Stimulated activated CD4-positive, alpha-beta T cell treated with anti-CD3 and anti-CD28 coated beads, Interleukin-12 subunit alpha, Interleukin-12 subunit beta, amount 100 ng/mL, for 48 hours (primary cell): ENCODE measurements at regions not wholly inside any gene's neighbourhood (a gene's known extent, or its start where the extent isn't known, plus 50 kb on each side); places are given as distances from the start of the nearest gene placed in this dataset.

Experiments
- DNase-seq, 3 donors: peaks; one replicate each; pipeline ENCODE4 v3.0.0-alpha.2; 2020; ENCODE audit warnings: low read depth in 2 of 3, low spot score in 1 of 3

DNA sequence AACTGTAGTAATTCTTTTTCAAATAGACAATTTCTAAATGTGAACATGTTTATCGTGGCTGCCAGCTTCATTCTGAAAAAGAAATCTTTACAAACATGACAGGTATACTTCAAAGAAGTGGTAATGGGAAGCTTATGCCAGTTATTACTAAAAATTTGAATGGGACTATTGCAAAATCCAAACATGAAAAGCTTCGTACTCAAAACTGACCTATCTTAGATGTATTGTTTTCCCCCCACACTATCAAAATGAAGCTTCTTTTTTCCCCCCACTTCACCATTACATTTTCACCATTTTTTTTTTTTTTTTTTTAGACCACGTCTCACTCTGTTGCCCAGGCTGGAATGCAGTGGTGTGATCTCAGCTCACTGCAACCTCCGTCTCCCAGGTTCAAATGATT is 50.4 kb upstream of the SERTAD2 start:
- DNase-seq = no peak

- no peak for DNase-seq
Observed at GRCh38 chr2:64704996-64705395, 51.3 kb upstream of the SERTAD2 start.

DNA sequence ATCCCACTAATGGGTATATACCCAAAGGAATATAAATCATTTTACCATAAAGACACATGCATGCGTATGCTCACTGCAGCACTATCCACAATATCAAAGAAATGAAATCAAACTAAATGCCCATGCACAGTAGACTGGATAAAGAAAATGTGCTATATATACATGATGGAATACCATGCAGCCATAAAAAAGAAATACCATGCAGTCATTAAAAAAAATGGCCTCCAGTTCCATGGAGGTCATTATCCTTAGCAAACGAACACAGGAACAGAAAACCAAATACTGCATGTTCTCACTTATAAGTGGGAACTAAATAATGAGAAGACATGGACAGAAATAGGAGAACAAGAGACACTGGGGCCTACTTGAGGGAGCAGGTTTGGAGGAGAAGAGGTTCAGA is 53.6 kb upstream of the SERTAD2 start:
- DNase-seq = no peak

DNA sequence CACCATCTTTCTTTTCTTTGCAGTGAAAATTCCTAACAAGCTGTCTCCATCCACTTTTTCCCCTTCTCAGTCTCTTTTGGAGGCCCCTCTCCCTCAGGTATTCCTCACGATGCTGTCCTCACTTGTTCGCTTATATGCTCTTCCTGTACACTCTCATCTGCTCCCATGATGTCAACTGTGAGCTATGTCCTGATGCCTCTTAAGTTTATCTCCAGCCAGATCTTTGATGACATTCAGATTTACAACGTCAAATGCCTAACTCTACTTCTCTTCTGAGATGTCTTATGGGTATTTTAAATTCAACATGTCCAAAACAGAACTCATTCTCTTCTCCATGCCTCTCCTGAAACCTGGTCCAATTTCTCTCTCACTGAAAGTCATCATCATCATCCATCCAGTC is 55.1 kb upstream of the SERTAD2 start:
- DNase-seq = no peak

DNA sequence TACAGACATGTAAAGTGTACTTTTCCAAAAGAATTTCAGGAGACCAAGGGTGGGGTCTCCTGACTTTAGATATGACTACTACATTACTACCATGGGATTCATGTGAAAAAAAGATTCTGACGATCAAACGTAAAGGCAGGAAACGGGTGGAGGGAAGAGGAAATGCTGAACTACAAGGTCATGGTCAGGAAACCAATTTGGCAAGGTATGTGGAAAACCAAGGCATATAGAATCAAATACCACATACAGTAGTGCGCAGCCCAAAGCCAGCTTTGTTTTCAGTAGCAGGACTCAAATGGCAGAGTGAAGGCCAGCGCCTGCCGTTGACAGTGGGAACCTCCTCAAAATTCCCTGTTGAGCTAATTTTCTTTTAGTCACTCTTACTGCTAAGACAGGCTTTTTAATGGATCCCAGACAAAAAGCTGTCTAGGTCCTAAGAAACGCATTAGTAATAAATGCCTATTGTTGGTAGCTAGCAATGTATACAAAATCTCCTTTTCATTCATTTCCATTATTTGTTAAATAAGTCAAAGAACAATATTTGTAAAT is 57.6 kb upstream of the SERTAD2 start:
- DNase-seq = no peak

GRCh38 chr2:64713686-64714085 is 60.0 kb upstream of the SERTAD2 start:
- no peak for DNase-seq

DNA sequence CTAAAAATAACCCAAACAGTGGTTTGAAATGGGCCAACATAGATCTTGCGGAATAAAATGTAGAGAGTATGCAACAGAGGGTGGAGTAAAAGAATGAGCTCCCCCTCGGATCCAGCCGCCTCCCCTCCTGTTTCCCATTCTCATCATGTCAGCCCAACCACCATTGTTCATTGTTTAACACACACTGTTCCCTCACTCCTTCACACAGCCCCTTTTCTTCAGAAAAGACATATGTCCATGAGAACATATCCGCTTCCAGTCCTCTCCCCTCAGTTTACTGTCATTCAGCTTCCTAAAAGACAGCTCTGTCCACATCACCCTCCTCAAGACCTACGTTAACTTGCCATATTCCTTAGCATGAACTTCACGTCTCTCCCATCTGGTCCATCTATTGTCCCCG is 62.9 kb upstream of the SERTAD2 start:
- DNase-seq = no peak

- DNase-seq = no peak
Observed at GRCh38 chr2:64718250-64718885, 64.7 kb upstream of the SERTAD2 start.

GRCh38 chr2:64720535-64721319 is 67.0 kb upstream of the SERTAD2 start:
- no peak for DNase-seq

GRCh38 chr2:64721320-64721623 is 67.6 kb upstream of the SERTAD2 start:
- DNase-seq = no peak

GRCh38 chr2:64722291-64723044 is 68.8 kb upstream of the SERTAD2 start:
- no peak for DNase-seq

DNA sequence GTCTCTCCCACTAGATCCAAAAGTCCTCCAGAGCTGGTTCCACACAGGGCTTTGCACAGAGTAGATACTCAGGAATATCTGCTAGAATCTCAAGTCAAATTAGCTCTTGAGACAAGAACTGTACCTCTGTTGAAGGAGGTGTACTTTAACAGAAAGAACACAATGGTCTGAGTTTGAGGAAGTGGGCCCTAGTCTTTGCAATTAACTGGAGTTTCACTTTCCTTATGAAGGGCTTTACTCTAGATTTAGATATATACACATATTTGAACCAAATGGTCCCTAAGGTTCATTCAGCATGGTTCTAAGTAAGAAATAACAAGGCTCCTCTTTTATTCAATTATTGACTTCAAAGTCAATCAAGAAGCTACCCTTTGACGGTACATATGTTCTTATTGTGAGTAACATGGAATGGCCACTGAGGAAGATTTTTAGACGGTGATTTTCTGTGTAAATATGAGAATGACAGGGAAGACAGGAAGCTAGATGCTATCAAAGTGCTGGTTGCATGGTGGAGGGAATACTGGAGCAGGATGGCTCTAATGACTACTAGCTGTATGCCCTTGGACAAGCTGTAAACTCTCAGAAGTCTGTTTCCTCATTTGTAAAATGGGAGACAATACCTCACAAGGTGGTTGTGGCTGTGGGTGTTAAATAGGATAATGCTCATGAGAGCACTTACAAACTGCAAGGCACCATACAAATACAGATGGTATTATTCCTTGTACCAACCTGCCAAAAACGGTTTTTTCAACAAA is 73.5 kb upstream of the SERTAD2 start:
- DNase-seq = no peak

- no peak for DNase-seq
Observed at GRCh38 chr2:64727843-64728463, 74.2 kb upstream of the SERTAD2 start.

DNA sequence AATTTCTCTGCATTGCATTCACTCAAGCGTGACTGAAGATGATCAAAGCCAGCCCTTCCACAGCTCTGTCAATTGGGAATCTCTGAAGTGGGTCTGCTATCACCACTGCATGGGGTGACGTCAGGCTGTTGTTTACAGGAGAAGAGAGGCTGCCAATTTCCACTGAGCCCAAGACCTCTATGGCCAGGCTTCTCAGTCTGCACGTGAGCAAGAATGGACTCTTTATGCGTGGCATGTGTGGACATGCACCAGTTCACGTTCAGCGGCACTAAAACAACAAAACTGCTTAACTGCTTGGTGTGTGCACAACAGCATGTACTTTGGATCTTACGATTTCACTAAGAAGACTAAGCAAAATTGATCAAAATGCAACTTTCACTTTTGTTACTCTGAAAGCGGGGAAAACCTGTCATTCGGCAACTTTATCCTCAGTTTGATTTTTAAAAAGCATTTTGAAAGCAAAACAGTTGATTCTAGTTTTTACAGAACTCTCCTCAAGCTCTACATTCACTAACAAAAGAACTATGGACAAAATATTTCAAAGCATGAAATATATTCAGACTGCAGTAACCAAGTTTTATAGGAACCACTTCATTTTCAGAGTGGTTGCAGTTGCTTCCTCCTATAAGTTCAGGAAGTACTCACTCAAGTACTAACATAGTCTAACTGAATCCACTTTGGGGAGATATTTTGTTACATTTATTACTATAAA is 77.0 kb upstream of the SERTAD2 start:
- DNase-seq = peak in 1 of 3 donors; percentile 24

DNA sequence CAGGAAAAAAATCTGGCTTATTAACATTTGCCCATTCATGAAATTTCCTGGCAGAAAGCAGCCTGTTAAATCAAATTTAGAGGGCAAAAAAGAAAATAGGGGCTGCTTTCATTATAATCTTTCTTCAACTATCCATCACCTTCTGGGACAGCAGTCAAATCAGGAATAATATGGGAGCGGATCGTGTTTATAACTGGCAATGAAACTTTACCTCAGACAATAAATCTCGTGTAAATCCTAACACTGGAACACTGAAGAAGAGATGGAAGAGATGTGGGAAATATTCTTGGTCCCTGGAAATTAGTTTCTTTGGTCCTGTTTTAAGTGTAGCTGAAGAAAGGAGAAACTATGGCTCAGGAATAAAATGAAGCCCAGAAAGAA is 77.5 kb upstream of the SERTAD2 start:
- no peak for DNase-seq

DNA sequence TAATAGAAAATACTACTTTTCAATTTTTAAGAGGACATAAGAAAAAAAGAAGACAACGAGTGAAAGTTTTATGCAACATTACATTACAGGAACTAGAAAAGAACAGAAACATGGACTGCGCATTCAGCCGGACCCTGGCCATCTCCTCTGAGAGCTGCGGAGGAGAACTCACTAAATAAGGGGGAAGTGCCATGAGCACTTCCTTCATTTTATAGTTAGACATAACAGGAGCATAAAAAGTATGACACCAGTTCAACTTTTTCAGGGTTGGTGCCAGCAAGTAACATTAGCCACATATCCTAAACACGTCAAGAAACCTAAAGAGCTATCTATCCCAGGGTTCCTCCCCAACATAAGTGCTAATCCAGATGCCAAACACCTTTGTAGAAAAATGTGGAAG is 78.0 kb upstream of the SERTAD2 start:
- no peak for DNase-seq

- DNase-seq = no peak
Observed at GRCh38 chr2:64732146-64732545, 78.4 kb upstream of the SERTAD2 start.

DNA sequence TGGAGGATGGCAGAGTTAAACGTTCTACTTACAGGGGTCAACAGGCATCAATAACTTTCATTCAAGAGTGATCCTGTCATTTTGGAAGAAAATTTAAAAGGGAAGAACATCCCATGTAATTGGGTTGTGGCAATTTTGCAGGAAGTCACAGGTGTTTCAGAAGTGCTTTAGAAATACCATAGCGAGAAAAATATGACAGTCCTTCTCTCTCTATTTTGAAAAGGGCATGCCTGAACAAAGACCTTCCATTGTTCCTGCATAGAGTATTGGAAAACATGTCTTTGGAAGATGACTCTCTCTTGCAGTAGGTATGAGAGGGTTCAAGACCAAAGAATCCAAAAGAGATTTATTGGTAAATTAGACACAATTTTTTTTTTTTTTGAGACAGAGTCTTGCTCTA is 81.8 kb upstream of the SERTAD2 start:
- no peak for DNase-seq

DNA sequence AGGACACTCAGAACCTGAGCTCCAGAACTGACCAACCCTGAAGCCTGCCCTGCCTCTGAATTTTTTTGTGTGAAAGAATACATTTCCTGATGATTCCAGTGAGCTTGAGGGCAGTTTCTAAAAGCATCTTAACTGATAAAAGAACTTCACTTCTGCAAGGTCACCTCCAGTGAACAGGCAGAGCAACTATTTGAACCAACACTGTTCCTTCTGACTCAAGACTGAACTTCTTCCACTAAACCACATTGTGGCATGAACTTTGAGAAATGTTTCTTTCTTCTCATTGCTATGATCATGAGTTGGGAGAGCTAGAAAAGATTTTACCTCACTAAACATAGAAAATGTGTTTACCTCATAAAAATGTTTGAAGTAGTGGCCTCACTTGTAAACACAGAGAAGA is 83.8 kb upstream of the SERTAD2 start:
- no peak for DNase-seq

DNA sequence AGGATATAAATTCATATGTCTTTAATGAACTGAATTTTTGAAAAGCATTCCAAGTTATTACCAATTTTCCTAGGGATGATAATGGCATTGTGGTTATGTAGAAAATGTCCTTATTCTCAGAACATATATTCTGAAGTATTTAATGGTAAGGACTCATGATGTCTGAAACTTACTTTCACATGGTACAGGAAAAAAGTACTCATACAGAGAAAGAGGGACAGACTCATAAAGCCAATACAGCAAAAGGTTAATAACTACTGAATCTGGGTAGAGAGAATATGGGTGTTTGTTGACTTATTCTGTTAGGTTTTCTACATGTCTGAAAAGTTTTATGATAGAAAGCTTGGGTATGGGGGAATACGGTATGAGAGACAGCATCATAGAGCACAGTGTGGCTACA is 84.3 kb upstream of the SERTAD2 start:
- no peak for DNase-seq
